Ecto neural progenitor cell (in vitro differentiated cells): ENCODE measurements at regions not wholly inside any gene's neighbourhood (a gene's known extent, or its start where the extent isn't known, plus 50 kb on each side); places are given as distances from the start of the nearest gene placed in this dataset.
"Not testable (repeated sequence)": the region's sequence is repeated elsewhere in the genome, so short reads cannot be mapped to it uniquely, and the experiment has no call there.

Source experiments
- DNase-seq: peaks from one replicate; pipeline ENCODE4 v3.0.0-alpha.2; 2018; ENCODE audit warnings: low spot score

DNA sequence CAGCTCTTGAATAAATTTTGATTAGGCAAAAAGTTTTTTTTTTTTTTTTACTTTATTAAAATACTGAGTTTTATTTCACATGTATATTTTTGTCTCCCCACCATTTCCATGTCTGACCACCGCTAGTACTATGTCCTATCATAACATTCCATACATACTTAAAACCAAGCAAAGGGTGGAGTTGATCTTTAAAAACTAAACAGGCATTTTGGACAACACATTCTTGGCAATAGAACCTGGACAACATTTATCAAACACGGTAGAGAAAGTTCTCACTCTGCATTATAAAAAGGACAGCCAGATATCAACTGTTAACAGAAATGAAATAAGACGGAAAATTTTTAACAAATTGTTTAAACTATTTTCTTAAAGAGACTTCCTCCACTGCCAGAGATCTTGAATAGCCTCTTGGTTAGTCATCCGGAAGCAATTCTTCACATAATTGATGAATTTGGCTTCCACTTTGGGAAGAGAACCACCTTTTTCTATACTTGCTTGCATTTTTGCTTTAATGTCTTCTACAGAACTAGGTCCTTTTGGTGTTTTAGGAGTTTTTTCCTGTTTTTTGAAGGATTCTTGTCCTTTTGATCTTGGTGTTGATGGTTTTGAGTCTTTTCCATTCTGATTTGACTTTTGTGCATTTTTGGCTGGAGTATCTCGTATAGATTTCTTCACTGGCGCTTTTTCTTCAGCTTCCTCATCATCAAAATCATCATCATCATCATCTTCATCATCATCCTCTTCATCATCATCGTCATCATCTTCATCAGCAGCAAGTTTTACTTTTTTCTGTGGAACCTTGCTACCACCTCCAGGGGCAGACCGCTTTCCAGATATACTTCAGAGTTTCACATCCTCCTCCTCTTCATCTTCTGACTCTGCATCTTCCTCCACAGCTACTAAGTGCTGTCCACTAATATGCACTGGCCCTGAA is 58.7 kb downstream of the POU5F2 start:
- DNase-seq, result not testable (repeated sequence)

DNA sequence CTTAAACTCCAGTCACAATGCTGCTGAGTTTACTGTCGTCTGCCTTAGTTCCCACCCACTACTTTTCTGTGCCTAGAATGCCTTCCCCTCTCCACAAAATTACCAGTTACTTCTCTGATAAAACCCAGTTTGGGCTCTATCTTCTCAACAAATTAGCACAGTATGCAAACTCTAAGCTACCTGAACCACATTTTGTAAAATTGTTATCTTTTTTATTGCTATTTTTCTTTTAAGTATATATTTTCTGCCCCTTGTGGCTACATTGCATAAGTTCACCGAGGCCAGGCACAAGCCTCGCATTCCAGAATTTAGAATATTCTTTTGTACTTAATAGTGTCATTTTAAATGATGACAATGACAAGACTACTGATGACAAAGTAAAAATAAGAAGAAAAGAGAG is 60.0 kb downstream of the POU5F2 start:
- no peak for DNase-seq

GRCh38 chr5:93677359-93677891 is 64.0 kb downstream of the POU5F2 start:
- peak; percentile 68 for DNase-seq

DNA sequence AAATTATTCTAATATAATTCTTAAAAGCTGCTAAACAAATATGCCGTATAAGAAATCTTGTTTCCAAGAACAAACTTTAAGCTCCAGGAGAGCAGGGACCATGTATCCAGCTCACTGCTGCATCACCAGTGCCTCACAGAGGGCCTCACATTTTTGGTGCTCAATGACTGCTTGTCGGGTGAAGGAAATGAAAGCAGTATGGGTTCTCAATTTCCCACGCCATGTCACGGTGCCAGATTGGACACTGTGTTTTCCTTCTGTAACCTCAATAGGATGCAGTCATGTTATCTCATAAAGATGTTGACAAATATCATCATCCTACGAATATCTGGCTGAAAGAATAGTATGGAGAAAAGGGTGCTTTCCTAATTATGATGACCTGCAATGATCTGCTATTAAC is 64.7 kb downstream of the POU5F2 start:
- no peak for DNase-seq

DNA sequence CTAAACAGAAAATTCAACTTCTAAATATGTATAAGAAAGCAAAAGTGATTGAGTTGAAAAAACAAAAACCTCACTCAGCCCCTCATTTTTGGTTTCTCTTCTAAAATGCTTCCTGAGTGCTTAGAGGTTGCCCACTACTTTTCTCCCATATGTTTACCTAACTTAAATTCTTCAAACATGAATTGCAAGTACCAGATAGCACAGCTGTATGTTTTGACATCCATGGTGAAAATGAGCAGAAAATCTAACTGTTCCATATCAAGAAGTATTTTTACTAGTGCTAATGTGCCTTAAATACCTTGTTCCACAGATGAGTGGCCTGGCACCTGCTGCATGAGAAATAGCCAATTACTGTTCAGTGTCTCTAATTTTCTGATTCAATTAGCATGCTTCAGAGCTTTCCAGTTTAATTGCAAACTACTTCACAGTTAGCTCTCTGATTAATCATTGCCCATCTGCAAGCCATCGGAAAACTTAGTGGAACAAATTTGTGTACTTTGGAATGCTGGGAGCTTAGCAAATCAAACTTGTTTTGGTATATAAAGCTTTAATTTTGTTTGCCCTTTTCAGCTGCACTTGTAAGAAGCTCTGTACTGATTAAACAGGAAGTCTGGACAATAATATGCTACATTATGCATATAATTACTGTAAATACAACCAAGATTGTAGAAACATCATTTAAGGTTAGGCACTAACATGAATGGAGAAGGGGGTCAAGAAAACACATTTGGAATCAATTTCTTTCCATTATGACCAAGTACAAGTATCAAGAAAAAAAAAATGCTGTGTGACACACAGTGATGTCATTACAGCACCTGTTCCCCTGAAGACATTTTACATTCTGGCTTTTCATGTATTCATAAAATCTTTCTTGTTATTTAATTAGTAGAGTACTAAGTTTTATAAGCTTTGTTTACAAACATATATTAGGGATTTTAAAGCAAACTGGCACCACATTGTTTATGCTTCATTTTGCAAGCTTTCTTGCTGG is 65.6 kb downstream of the POU5F2 start:
- no peak for DNase-seq

DNA sequence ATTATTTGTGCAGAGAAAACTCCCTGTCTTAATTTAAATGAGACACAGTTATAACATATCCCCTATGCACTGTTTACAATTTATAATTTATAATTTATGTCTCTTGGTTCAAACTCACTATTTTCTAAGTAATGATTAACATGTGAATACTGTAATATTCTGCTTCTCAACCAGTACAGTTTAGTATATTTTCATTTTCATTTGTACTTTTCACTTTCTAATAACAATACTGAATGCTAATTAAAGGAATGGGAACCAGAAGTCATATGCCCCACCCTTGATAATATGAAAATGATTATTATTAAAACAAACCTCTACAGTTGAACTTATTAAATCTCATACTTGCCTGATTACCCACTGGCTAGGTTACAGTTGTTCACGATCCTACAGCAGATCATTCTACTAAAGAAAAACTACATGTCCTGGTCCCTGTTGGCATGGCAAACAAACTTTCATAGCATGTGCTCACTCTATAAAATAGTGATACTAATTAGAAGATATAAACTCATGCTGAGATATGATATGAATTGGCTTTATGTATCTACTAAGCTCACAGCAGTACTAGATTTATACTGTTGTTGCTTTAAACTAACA is 66.4 kb downstream of the POU5F2 start:
- no peak for DNase-seq

DNA sequence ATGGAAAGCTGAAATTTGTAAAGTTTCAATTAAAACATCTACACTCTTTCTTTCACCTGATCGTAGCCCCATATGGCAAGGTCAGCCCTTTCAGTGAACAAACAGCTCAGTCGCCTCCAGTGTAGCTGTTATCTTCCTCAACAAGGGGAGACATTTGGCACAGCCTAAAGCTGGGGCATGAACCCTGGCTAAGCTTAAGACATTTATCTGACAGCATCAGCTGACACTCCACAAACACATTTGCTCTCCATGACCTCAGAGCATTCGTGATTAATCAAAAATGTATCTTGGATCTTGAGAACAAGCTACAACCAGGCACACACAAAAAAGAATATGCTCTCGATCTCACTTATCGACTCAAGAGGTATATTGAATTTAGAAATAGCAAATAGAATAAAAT is 67.3 kb downstream of the POU5F2 start:
- DNase-seq, result no peak

- DNase-seq, result no peak
Measured at GRCh38 chr5:93673316-93673954, 68.0 kb downstream of the POU5F2 start.

- DNase-seq, result no peak
Measured at GRCh38 chr5:93665648-93666047, 75.8 kb downstream of the POU5F2 start.

GRCh38 chr5:93660677-93661076 is 77.7 kb downstream of the NR2F1 start:
- DNase-seq, result no peak

DNA sequence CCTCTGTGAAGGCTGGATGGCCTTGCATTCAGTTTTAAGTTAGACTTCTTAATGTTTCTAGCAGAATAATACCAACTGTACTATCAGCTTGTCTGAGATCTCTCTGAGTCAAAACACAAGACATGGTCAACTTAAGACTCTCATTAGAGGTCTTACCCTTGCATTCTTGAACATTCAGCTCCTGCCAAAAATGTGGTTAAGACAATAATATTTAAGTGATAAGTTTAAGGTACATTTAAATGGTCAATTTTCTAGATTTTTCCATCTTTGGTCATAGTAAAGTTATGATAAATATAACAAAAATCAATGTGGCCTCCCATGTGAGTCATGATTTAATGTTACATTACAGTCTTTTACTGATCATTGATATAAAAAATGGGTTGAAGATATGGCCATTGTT is 75.0 kb downstream of the NR2F1 start:
- DNase-seq, result no peak

DNA sequence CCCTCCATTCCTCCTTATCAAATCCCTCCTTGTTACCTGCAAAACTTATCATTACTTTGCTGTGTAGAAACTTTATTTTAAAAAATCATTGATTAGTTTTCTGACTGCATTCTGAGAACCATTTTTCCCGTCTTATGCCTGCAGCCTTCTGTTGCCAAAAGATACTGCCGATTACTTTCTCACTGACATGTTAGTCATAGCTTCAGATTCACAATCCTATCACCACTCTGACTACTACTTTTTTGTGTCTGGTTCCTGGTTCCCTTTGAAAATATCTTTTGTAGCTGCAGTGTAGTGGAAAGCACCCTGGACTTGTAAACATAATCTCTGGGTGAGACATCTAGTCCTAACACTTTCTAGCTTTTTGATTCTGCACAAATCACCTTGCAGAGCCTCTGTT is 71.7 kb downstream of the NR2F1 start:
- DNase-seq, result no peak

DNA sequence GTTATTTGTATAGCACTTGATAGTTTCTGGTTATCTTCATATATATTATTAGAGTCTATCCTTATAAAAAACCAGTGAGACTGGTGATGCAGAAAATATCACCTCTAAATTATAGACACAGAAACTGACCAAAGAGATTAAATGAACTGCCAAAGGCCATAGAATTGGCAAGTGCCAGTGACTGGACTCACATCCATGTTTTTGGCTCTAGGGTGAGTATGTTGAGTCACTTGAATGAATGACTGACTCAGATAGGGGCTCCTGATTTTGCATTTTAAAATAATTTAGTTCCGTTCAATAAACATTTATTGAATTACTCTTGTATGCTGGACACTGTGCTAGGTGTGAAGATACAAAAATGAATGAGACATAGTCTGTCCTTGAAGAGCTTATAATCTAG is 70.7 kb downstream of the NR2F1 start:
- DNase-seq, result no peak

DNA sequence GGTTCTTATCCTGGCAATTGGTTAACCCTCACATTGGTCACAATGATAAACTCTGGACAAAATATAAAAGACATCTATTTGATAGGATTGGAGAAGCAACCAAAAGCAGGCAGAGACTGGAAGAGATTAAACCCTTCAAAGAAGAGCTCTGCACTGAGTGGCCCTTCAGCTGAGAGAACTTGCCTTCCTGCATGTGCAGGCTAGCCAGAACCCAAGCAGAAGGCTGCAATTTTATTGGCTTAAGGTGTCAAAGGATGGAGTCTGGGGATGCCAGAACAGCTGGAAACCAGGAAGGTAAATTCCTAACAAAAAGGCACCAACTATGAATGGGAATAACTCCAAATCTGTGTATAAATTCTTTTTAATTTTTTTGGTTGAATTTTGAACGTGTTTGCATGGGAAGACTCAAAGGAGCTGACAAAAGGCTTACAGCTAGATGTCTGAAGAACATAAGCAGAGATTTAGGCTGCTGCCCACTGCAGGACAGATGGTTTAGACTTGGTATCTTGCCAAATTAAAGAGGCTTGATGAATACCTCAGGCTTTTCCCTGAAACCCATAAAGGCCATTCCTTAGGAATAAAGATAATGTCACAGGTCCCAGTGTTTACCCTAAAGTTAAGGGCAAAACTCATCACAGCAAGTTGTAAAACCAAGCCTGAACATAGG is 66.3 kb downstream of the NR2F1 start:
- DNase-seq, result no peak

- DNase-seq, result no peak
Measured at GRCh38 chr5:93644760-93645159, 61.7 kb downstream of the NR2F1 start.
